Stimulated activated CD8-positive, alpha-beta memory T cell treated with anti-CD3 and anti-CD28 coated beads, Interleukin-15, amount 100 ng/mL, for 48 hours (primary cell): ENCODE measurements at regions not wholly inside any gene's neighbourhood (a gene's known extent, or its start where the extent isn't known, plus 50 kb on each side); places are given as distances from the start of the nearest gene placed in this dataset.

Experiments
- DNase-seq, 2 donors: peaks; one replicate each; pipeline ENCODE4 v3.0.0-alpha.2; 2020; ENCODE audit warnings: low read depth in 2 of 2

DNA sequence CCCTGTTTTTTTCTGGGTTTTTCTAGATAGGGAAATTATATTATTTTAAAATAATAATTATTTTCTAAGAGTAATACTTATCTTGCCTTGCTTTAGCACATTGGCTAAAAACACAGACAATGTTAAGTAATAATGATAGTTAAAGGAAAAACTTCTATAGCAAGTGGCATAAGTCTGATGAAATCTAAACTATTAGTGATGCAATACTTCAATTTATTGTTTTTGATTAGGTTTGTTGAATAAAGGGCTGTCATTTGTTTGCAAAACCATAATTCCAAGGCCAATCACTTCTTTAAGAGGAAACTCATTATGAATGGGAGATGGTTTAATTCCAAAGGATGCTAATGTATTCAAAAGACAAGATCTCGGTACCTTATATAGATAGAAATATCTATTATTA lies 293.8 kb upstream of the FBXL7 start:
- no peak for DNase-seq

DNA sequence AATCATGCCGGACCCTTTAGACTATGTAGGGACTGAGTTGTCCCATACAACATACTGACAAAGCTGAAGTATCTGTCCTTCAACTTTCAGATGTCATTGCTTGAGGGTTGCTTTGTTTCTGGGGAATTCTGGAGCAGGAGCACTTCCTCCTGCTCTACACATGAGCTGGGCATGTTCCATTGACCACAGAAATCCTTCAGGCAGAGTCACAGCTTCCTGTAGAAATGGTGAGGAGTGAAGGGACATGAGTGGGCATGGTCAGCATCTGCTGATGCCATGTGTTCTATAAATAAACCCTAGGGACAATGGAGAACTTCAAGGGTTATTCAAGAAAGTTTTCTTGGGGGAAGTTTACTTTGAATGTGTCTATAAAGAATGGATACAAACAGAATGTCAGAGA lies 296.6 kb upstream of the FBXL7 start:
- no peak for DNase-seq

DNA sequence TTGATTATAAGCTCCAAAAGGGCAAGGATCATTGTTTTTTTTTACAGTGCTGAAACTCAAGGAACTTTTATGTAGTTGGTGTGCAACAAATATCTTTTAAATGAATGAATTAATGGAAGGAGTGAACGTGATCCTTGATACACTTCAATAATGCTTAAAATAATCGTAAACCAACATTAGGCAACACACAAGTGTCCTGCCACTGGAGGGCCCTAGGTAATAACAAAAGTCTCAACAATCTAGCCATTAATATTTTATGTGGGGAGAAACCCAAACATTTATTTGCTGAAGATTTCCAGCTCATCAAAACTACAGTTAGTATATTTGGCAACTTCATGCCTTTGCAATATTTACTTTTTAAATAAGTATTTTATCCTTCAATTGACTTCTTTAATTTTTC lies 309.0 kb upstream of the FBXL7 start:
- DNase-seq, result no peak

DNA sequence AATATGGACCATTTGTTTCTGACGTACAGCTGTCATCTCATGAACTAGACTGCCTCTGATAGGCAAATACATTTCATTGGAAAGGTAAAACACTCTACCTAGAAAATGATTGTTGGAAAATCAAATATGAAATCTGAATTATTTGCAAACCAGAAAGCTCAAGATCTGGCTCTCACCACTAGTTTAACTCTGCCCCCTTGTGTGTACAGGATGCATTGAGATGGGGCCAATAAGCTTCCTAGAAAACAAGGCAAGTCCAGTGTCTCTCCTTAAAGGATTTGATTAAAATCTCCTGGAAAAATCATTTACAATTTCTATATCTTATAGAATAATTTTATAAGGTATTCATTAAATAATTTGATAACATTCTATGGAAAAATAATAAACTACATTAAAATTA lies 311.9 kb upstream of the ANKH start:
- no peak for DNase-seq

DNA sequence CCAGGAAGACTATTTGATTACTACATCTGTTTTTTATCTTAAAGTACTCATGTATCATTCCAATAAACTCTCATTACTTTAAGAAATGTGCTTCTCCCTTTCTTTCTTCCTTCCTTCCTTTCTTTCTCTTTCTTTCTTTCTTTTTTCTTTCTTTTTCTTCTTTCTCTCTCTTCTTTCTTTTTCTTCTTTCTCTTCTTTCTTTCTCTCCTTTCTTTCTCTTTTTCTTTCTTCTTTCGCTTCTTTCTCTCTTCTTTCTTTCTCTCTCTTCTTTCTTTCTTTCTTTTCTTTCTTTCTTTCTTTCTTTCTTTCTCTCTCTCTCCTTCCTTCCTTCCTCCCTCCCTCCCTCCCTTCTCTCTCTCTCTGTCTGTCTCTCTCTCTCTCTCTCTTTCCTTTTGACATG lies 298.6 kb upstream of the ANKH start:
- no peak for DNase-seq

DNA sequence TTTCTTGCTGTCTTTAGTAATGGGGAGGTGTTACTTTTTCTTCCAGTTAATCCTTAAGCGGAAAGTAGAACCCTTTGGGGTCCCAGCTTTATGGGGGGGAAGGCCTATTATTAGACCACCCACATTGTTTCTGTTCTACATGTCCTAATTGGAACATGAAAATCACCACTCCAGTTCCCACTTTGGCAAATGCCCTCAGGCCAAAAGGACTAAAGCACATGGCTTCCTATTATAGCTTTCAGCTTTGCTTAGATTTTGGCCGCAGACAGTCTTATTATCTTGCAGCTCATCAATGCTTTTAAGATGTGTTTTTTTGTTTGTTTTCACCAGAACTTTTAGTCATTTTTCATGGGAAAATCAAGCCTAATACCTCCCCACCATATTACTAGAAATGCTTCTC lies 296.8 kb upstream of the ANKH start:
- DNase-seq, result no peak

DNA sequence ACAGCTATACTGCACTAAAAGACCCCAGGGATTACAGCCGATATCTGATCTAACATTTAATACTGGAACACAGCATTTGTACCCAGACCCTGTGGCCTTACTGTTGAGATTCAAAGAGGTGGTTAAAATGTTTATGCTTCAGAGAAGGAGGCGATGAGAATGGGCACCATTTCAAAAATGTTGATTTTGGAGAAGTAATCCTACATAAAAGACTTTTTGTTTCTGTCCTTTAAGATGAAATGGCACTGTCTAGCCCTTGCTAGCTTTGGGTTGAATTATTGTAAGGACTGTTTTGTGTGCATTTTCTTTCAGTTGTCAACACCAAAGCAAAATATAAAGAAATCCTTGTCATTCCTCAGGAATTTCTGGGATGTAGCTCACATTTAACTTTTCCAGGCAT lies 288.5 kb upstream of the ANKH start:
- no peak for DNase-seq

DNA sequence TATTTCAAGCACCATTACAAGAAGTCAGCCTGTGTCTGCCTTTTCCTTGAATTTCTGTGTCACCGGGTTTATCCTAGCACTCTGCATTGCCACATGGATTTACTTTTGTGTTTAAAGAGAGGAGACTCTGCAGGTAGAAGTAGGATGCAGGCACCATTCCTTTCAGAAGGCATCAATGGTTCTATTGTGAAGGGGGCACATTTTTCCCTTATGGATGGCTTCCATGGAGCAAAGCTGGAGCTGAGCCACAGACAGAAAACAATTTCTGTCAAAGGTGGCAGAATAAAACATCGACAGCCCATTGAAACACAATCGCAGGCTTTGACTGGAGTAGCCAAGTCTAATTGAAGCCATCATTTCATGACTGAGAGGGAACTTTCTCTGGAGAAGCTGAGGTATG lies 288.0 kb upstream of the ANKH start:
- no peak for DNase-seq

DNA sequence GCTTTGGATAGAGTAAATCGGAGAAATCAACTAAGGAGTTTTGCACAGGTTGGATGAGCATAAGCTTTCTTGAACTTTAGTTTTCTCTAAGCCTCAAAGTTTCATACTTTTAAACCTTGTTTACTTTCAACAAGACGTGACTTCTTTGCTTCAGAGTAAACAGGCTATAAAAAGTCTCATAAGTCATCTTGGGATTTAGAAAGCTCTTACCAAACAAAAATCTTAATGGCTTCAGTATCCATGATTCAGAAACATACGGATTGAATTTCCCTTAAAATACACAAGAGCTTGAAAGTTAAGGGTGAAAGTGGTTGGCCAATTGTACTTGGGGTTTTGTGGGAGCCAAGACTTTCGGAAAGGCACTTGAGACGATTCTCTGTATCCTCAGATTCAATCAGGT lies 270.9 kb upstream of the ANKH start:
- DNase-seq, result no peak

DNA sequence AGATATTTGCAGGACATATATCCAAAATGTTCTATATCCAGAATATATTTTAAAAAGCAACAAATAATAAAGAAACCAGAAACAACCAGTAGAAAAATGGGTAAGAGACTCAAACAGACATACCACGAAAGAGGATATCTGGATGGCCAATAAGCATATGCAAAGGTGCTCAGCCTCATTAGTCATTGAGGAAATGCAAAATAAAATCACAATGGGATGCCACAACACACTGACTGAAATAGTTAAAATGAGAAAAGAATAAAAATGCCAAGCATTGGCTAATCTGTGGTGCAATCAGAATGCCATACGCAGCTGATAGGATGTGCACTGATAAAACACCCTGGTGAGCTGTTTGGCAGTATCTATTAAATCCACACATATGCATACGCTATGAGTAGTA lies 265.8 kb upstream of the ANKH start:
- no peak for DNase-seq

DNA sequence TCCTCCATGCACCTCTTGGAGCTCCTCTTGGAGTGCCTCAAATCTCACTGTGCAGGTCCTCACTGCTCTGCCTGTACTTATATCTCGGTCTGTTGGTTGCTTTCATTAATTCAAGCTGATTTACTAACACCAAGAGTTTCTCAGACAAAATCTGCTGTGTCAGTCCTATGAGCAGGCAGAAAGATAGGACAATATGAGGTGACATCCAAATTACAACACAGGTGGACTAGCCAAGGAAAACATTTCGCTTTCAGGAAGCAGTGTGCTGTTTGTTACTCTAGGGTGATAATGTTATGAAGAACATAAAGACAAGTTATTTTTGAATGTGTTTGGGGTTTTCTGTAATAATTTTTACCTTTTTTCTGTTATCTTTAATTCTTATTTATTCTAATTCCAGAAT lies 264.1 kb upstream of the ANKH start:
- no peak for DNase-seq

DNA sequence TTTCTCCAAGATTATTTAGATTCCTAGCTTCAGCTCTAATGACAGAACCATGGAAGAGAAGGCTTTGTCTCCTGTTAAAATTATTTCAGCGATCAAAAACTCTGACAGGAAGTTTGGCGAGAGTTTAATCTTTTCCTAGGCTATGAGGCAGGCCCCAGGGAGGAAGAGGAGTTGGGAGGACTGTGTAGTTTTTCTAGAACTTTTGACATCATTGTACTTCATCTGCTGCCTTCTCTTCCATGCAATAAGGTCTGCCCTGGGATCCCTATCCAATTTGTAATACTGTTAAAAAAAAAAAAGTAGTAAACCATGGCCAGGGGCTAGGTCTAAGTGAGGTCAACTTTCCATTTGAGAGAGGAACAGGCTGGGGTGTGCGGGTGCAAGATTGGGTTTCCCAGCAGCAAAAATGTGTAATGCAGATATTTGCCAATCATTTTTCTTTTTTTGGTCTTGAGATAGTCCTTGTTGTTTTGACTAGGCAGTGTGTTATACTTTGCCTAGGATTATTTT lies 261.9 kb upstream of the ANKH start:
- DNase-seq, result no peak

DNA sequence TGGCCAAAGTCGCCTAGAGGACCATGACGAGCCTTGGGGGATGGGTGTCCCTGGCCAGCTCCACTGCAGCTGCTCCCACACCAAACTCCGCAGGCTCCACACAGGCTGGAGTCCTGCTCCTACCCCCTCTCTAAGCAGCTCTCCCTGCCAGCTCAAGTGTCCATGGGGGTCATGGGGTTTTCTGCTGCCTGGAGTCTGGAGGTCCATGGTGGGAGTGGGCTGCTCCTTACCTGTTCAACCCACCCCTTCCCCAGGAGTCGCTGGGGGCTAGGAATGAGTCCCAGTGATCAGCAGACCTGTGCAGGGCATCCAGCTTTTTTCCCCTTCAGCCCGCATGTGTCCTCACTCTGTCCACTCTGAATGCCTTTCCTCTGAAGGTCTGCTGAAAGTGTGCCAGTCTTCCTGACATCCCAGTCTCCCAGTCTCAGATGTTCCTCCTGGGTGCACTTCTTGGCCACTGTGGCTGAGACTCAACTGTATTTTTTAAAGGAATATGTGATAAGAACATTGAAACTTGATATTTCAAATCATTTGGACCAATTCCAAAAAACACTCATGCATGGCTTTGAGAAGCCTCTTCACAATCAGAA lies 261.3 kb upstream of the ANKH start:
- no peak for DNase-seq

DNA sequence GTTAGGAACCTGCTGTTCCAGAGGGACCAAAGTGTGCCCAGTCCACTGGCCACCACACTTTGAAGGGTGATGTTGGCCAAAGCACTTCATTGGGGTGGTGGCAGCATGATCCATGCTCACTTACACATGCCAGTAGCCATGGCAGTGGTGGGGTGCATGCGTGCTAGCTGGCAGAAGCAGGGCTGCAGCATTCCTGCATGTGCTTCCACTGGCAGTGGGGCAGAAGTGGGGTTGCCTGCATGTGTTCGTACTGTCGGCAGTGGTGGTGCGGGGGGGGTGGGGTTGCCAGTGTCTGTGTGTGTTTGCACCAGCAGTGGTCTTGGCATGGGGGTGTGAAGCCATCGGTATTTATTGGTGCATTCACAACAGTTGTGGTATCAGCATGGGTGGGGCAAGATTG lies 260.3 kb upstream of the ANKH start:
- DNase-seq, result no peak

DNA sequence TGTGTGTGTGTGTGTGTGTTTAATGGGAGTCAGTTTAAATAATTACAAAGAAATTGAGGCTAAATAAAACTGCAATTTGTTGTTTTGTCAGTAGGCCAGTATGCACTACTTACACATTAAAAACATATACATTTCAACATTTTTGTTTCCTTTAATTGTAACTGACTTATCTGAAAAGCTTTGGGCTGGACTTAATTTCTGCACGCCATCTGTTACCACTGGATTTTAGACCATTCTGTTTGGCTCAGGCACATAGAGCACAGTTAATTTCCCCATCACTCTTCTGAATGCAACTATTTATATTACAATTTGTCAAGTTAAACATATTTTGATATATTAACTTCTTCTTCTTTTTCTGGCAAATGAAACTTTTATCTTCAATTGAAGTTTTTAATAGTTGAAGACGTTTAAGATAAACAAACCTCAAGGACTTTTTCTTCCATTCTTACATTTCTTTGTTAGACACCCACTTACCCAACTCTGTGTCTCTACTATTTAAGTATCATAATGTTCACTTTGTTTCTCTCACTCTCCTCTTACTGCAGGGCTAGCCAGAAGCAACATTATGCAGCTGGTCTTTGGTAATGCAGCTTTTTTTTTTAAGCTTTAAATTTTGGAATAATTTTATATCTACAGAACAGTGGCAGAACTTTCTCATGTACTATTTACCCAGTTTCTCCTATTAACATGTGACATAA lies 253.4 kb upstream of the ANKH start:
- DNase-seq, result no peak

DNA sequence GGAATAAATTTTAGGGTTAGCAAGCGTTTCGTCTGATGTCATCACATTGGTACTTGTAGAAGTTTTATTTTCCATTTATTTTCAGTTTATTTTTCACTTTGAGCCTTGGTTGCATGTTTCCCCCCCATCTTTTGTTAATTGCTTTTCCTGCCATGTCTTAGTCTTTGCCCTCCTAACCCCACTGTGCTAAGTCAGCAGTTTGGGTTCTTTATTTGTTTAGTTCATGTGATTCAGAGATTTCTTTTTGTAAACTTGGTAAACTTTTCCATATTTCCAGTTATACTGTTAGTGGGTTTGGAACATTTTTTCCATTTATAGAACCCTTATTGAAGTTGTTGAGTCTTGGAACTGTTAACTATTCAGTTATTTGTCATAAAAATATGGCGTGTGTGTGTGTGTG lies 252.9 kb upstream of the ANKH start:
- no peak for DNase-seq

DNA sequence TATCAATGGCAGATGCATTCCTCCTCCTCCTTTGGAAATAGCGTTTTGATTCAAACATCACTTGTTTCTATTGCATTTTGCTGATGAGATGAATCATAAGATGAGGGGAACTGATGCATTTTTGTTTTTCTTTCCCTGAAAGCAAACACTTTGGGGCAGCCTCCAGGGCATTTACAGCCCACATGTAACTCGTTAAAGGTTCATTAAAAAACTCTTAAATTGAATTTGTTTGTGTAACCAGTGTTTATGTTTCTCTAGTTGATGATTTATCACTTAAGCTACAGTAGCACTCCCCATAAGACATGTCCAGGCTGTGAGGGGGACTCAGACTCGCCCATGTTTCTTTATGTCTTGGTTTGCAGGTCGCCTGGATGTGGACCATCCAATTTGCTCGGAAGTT lies 246.1 kb upstream of the ANKH start:
- DNase-seq, result no peak

DNA sequence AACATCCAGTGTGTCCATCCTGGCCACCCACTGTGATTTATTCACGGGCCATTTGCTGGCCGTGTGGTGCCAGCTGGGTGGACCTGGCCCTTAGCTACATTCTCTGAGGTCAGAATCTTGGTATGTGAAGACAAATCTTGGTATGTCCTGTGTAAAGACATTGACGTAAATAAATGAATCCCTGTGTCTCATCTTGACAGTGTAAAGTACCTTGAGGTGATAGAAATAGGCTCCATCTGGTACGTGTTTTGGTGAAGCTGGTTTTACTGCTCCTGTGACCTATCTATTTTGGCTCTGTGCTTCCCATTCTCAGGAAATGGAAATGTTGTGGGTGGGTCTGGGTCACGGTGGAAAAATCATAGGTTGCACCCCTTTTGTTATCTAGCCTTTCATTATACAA lies 245.4 kb upstream of the ANKH start:
- no peak for DNase-seq

DNA sequence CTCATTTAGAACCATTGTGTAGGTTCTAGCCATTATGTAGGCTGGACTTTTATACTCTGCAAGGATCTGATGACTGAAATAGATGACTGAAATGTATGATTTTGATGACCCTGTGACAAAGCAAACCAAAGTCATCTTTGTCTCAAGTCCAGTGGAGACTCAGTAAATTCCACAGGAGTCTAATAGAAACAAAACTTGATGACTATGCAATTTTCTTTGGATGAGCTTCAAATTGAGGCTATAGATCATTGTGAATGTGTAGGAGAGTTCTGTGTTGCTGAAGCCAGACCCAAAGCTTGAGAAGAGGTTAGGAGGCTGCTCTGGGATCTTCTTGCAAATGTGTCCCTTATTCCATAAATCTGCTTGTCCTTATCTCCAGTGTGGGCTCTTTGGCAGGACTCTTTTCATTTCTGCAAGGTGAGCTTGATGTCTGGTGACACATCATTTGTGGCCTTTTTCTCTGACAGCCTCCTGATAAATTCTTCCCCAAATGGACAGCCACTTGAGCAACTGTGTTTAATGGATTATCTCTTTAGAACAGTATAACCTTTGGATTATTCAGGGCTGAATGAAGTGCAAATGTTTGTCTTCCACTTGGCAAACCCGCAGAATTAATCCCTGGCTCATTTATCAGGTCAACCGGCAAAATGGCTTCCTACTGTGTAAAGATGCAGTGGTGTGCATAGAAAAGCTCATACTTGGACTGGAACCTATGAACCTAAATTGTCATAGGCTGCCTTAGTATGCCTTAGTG lies 235.1 kb upstream of the ANKH start:
- DNase-seq, result no peak

DNA sequence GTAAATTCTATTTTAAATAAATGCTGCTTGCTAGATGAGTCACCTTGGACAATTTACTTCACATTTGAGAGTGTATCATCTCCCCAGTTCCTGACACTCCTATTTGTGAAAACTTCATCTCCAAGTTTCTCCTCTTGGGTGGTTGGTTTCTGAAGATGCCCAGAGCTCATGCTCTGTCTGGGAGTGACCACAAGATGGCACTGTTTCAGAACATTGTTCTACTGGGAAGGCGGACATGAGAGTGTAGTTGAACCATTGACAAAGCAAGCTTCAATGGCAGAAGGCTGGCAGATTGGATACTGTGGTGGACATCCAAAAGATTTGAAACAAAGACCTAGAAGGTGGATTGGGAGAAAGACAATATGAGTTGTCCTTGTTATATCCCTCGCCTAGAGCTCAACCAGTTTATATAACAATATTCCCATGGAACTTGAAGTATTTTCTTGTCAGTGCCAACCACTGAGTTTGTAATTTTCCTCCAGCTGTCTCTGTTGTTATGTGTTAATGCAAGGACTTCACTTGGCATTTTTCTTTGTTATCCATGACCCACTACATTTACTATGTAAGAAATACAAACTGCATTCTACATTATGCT lies 234.3 kb upstream of the ANKH start:
- peak in 1 of 2 donors; percentile 0 for DNase-seq

DNA sequence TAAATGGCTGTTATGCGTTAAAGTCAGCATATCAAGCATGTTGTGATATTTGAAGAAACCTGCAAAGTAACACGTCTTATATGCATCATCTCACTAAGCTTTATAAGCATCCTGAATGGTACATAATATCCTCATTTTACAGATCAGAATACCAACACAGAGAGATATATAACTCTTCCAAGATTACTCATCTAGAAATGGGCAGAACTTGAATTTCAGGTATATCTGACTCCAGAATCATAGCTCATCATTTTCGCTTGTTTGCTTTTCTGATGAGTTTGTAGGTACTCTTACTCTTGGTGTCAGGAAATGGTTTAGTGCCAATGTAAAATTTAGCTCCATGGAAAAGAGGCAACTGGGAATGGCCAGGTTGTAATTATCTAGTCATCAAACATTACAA lies 232.3 kb upstream of the ANKH start:
- DNase-seq, result no peak

DNA sequence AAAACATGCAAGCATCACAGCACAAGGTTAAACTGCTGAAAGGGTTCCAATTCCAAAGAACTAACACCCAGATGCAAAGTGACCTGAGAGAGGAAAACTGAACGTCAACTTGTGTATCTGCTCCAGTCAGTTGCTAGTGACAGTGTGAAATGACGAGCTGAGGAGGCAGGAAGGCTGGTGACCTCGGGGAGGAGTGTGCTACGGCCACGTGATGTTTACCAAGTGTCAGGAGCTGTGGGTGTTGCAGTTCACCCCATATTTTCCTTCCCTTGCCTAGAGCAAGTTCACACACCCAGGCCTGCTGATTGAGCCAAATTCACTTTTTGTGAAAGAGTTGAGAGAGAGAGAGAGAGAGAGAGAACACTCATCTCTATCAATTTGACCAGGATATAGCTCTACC lies 231.6 kb upstream of the ANKH start:
- DNase-seq, result no peak

DNA sequence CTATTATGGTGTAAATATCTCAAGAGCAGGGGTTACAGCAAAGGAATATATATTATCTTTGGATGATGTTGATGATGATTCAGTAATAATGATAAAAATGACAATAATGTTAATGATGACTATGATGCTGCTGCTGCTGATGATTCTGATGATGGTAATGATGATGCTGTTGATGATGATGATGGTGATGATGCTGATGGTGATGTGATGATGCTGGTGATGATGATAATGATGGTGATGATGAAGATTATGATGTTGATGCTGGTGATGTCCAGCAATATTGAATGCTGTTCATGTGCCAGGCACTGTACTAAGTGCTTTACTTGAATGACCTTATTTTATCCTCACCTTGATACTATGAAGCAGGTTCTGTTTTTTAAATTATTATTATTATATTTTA lies 226.0 kb upstream of the ANKH start:
- no peak for DNase-seq
